ENCODE measurements at regions not wholly inside any gene's neighbourhood (a gene's known extent, or its start where the extent isn't known, plus 50 kb on each side); places are given as distances from the start of the nearest gene placed in this dataset.

DNA sequence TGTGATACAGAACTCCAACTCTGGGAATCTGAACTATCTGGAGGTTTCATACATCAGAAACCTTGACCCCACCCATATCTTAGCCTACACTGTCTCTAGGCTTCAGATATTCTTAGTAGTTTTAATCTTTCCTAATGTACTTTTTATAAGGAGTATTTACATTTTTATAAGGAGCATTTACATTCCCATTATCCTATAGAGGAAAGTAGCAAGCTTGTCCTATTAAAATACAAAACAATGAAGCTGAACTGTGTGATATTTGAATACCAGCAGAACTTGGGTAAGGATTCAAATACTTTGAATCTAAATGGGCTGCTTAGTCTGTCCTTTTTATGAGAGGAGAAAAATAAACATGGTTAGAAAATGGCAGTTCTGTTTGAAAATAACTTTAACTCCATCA lies 247.4 kb downstream of the FMR1NB start:
- DNase-seq: no peak
- no peak for TF ChIP-seq POLR2AphosphoS5 (IDR thresholded peaks at IDR 0.05)
- no peak for TF ChIP-seq EP300 (IDR thresholded peaks at IDR 0.05)
- no peak for TF ChIP-seq CTCF (IDR thresholded peaks at IDR 0.05)
- no peak for TF ChIP-seq POLR2A (IDR thresholded peaks at IDR 0.05)
- Histone ChIP-seq H3K27me3 (no peaks in the 10 kb centered on the region), H3K4me3 (no peak overlapping the region), H3K4me1 (no peaks in the 10 kb centered on the region), H3K9me3 (peaks cover 0 to 4% (median 0%) of the 10 kb centered on the region in 4 donors), H3K36me3 (no peaks in the 10 kb centered on the region), H3K27ac (no peak overlapping the region)
- ATAC-seq (ENCODE audit: low FRiP score in 2 of 2): no peak

DNA sequence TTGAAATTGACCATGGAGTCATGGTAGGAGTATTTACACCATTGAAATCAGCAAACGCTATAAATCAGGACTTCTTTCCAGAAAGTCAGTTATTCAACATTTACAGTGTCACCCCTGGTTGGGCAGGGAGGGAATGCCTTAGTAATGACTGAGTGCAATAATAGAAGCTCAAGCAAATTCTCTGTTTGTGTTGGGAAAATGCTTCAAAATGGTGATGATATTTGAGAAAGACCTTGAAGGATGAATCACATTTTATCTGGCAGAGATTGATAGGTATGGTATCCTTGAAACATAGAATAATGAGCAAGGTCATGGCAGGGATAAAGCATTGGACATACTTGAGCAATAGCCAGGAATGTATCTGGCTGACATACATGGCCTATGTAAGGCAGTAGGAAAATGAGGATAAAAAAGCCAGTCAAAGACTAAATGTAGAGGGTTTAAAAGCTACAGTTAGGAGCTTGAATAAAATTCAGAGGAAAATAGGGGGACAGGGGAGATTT lies 248.7 kb downstream of the FMR1NB start:
- Histone ChIP-seq H3K9me3 (peaks cover 0 to 4% (median 0%) of the 10 kb centered on the region in 4 donors), H3K4me3 (no peak overlapping the region), H3K27ac (no peak overlapping the region), H3K36me3 (no peaks in the 10 kb centered on the region), H3K27me3 (no peaks in the 10 kb centered on the region), H3K4me1 (no peaks in the 10 kb centered on the region)
- DNase-seq (no peak), ATAC-seq (ENCODE audit: low FRiP score in 2 of 2) (no peak)
- no peak for TF ChIP-seq CTCF (IDR thresholded peaks at IDR 0.05)
- no peak for TF ChIP-seq POLR2A (IDR thresholded peaks at IDR 0.05)
- TF ChIP-seq EP300 (IDR thresholded peaks at IDR 0.05): no peak
- no peak for TF ChIP-seq POLR2AphosphoS5 (IDR thresholded peaks at IDR 0.05)
- WGBS, 2 donors: 37 to 83% methylated on average over 1 of the region's 1 CpG

DNA sequence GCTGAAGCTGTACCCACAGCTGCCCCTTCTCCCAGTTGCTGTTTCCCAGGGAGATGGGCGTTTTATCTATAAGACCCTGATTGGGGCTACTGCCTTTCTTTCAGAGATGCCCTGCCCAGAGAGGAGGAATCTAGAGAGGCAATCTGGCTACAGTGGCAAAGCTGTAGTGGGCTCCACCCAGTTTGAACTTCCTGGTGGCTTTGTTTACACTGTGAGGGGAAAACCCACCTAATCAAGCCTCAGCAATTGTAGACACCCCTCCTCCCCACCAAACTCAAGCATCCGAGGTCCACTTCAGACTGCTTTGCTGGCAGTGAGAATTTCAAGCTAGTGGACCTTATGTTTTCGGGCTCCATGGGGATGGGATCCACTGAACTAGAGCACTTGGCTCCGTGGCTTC lies 240.4 kb upstream of the AFF2 start:
- no peak for DNase-seq
- no peaks in the 10 kb centered on the region for H3K27me3 ChIP-seq
- no peaks in the 10 kb centered on the region for H3K4me1 ChIP-seq
- no peaks in the 10 kb centered on the region for H3K36me3 ChIP-seq
- TF ChIP-seq POLR2A (IDR thresholded peaks at IDR 0.05): no peak
- no peak for TF ChIP-seq POLR2AphosphoS5 (IDR thresholded peaks at IDR 0.05)
- no peak for TF ChIP-seq CTCF (IDR thresholded peaks at IDR 0.05)
- no peak for TF ChIP-seq EP300 (IDR thresholded peaks at IDR 0.05)
- H3K9me3 ChIP-seq: peaks cover 0 to 4% (median 0%) of the 10 kb centered on the region in 4 donors
- WGBS, 2 donors: 50 to 53% methylated on average over 1 to 4 of the region's 4 CpGs
- no peak overlapping the region for H3K4me3 ChIP-seq
- H3K27ac ChIP-seq: no peak overlapping the region
- ATAC-seq (ENCODE audit: low FRiP score in 2 of 2): no peak

DNA sequence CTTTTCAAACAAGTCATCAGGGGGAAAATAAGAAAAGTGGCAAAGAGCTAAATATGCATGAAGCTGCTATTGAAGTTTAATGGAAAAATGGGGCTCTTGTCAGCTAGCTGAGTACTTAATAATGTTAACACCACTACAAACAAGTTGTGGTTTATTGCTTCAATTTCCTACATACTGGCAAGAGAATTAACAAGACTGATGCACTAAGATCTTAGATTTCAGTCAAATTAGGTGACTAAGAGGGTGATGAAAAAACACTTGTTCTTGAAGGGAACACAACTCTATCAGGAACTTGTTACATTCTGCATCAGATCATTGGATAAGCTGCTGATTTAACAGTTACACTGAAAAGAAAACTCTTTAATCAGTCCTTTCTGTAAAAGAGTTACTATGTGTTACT lies 234.6 kb upstream of the AFF2 start:
- no peak for ATAC-seq (ENCODE audit: low FRiP score in 2 of 2)
- no peak for DNase-seq
- no peaks in the 10 kb centered on the region for H3K36me3 ChIP-seq
- no peaks in the 10 kb centered on the region for H3K9me3 ChIP-seq
- no peak overlapping the region for H3K27ac ChIP-seq
- no peaks in the 10 kb centered on the region for H3K27me3 ChIP-seq
- H3K4me1 ChIP-seq: no peaks in the 10 kb centered on the region
- H3K4me3 ChIP-seq: no peak overlapping the region
- no peak for TF ChIP-seq EP300 (IDR thresholded peaks at IDR 0.05)
- no peak for TF ChIP-seq POLR2A (IDR thresholded peaks at IDR 0.05)
- no peak for TF ChIP-seq CTCF (IDR thresholded peaks at IDR 0.05)
- no peak for TF ChIP-seq POLR2AphosphoS5 (IDR thresholded peaks at IDR 0.05)

GRCh38 chrX:148268673-148269072 lies 231.7 kb upstream of the AFF2 start:
- Histone ChIP-seq H3K27me3 (no peaks in the 10 kb centered on the region), H3K27ac (no peak overlapping the region), H3K9me3 (no peaks in the 10 kb centered on the region), H3K4me3 (no peak overlapping the region), H3K4me1 (no peaks in the 10 kb centered on the region), H3K36me3 (no peaks in the 10 kb centered on the region)
- no peak for TF ChIP-seq CTCF (IDR thresholded peaks at IDR 0.05)
- DNase-seq (no peak), ATAC-seq (ENCODE audit: low FRiP score in 2 of 2) (no peak)
- WGBS, 2 donors: 90 to 100% methylated on average over 1 of the region's 1 CpG
